Caco-2 (cell line): ENCODE measurements at regions not wholly inside any gene's neighbourhood (a gene's known extent, or its start where the extent isn't known, plus 50 kb on each side); places are given as distances from the start of the nearest gene placed in this dataset.

Source experiments
- BruUV-seq: library from RNA; stranded (reverse); fragments of 400-500 nt; replicated peaks from 2 replicates; lab custom pipeline; 2021; lab: Mats Ljungman, UMichigan
- CTCF ChIA-PET: fragments of 300-600 bp; sonication (Branson Sonifier 250); formaldehyde crosslinking; loops from one replicate; lab custom pipeline; 2022; ENCODE audit warnings: antibody characterized with exemption; lab: Charles Lee
- POLR2A ChIA-PET: fragments of 300-600 bp; sonication (Branson Sonifier 250); formaldehyde crosslinking; loops from one replicate; lab custom pipeline; 2022; ENCODE audit warnings: antibody characterized with exemption; lab: Charles Lee
- DNase-seq, 2 experiments: peaks; one replicate each; pipeline versions ENCODE4 v3.0.0 to v3.0.0-alpha.2; 2020 to 2022
- H3K27me3 ChIP-seq: replicated peaks from 2 replicates; pipeline ENCODE4 v1.6.0; 2011; ENCODE audit warnings: low read length; ENCODE audit not compliant: control insufficient read depth, insufficient read depth
- H3K36me3 ChIP-seq: 2 replicates; pipeline ENCODE4 v1.5.1; 2011; ENCODE audit warnings: low read length; ENCODE audit not compliant: control insufficient read depth, insufficient read depth
- H3K4me1 ChIP-seq: fragments of 250-450 bp; sonication (Bioruptor Pico); 2 replicates; pipeline ENCODE4 v1.5.1; 2020; ENCODE audit warnings: mild to moderate bottlenecking
- H3K4me3 ChIP-seq: 2 replicates; pipeline ENCODE4 v1.5.1; 2011; ENCODE audit warnings: low read depth, mild to moderate bottlenecking, control low read depth, low read length
- H3K9me3 ChIP-seq: fragments of 250-450 bp; sonication (Bioruptor Pico); 2 replicates; pipeline ENCODE4 v1.5.1; 2020; ENCODE audit warnings: mild to moderate bottlenecking, moderate library complexity
- H3K27ac Mint-ChIP-seq: one replicate; pipeline ENCODE4 v1.8.0; 2022; ENCODE audit warnings: mixed read lengths; ENCODE audit not compliant: unreplicated experiment
- H3K27me3 Mint-ChIP-seq: one replicate; pipeline ENCODE4 v1.8.0; 2022; ENCODE audit warnings: mixed read lengths; ENCODE audit not compliant: insufficient read depth, unreplicated experiment
- H3K36me3 Mint-ChIP-seq: one replicate; pipeline ENCODE4 v1.8.0; 2022; ENCODE audit warnings: mild to moderate bottlenecking, mixed read lengths; ENCODE audit not compliant: insufficient read depth, unreplicated experiment
- H3K4me1 Mint-ChIP-seq: one replicate; pipeline ENCODE4 v1.8.0; 2022; ENCODE audit warnings: low read depth, mixed read lengths; ENCODE audit not compliant: unreplicated experiment
- H3K4me3 Mint-ChIP-seq: one replicate; pipeline ENCODE4 v1.8.0; 2022; ENCODE audit warnings: mild to moderate bottlenecking, moderate library complexity, mixed read lengths; ENCODE audit not compliant: unreplicated experiment
- H3K9me3 Mint-ChIP-seq: one replicate; pipeline ENCODE4 v1.8.0; 2022; ENCODE audit warnings: mixed read lengths; ENCODE audit not compliant: unreplicated experiment
- CTCF ChIP-seq, 2 experiments: fragments of 200-600 bp in 1 of 2; IDR thresholded peaks; 1 replicate in 1 of 2; 2 replicates in 1 of 2; pipeline versions ENCODE4 v1.5.1 to v1.8.0; 2011 to 2022; ENCODE audit warnings: antibody characterized with exemption in 1 of 2, control low read depth in 1 of 2, inconsistent platforms in 1 of 2, low read depth in 1 of 2, low read length in 1 of 2, mild to moderate bottlenecking in 1 of 2, moderate library complexity in 1 of 2; ENCODE audit not compliant: insufficient read depth in 1 of 2, severe bottlenecking in 1 of 2, unreplicated experiment in 1 of 2
- intact Hi-C: fragments of 100-400 bp; cut with micrococcal nuclease; formaldehyde crosslinking; loops from one replicate; pipeline ENCODE4 v1.10.0; 2022; ENCODE audit not compliant: unreplicated experiment

GRCh38 chrX:42684065-42684464, 93.9 kb downstream of the PPP1R2C start:
- Histone ChIP-seq H3K9me3 (no peaks in the 10 kb centered on the region), H3K36me3 (no peaks in the 10 kb centered on the region), H3K4me3 (no peak overlapping the region), H3K27me3 (no peaks in the 10 kb centered on the region), H3K4me1 (no peaks in the 10 kb centered on the region)
- Mint-ChIP-seq H3K27me3 (no peaks in the 10 kb centered on the region), H3K4me1 (no peaks in the 10 kb centered on the region), H3K4me3 (no peak overlapping the region), H3K9me3 (no peaks in the 10 kb centered on the region), H3K36me3 (no peaks in the 10 kb centered on the region), H3K27ac (no peak overlapping the region)
- POLR2A ChIA-PET, result no interaction called here
- no peak for TF ChIP-seq CTCF (IDR thresholded peaks at IDR 0.05; ENCODE audit: insufficient read depth in 1 of 2, low read depth in 1 of 2, low read length in 1 of 2, severe bottlenecking in 1 of 2, unreplicated experiment in 1 of 2)
- intact Hi-C loops, result no loop called here
- no TSS peak for BruUV-seq
- CTCF ChIA-PET, result no interaction called here
- no peak for DNase-seq

GRCh38 chrX:42680666-42681065, 97.3 kb downstream of the PPP1R2C start:
- TF ChIP-seq CTCF (IDR thresholded peaks at IDR 0.05; ENCODE audit: insufficient read depth in 1 of 2, low read depth in 1 of 2, low read length in 1 of 2, severe bottlenecking in 1 of 2, unreplicated experiment in 1 of 2), result no peak
- Histone ChIP-seq H3K36me3 (no peaks in the 10 kb centered on the region), H3K27me3 (no peaks in the 10 kb centered on the region), H3K9me3 (no peaks in the 10 kb centered on the region), H3K4me3 (no peak overlapping the region), H3K4me1 (no peaks in the 10 kb centered on the region)
- Mint-ChIP-seq H3K4me1 (no peaks in the 10 kb centered on the region), H3K27ac (no peak overlapping the region), H3K27me3 (no peaks in the 10 kb centered on the region), H3K9me3 (no peaks in the 10 kb centered on the region), H3K36me3 (no peaks in the 10 kb centered on the region), H3K4me3 (no peak overlapping the region)
- no TSS peak for BruUV-seq
- intact Hi-C loops, result loop anchor here (2.0 kb wide), 1 partner anchor 878 kb away; no protein-coding TSS in a partner anchor
- POLR2A ChIA-PET, result no interaction called here
- no peak for DNase-seq
- CTCF ChIA-PET, result no interaction called here

GRCh38 chrX:42678133-42678532, 99.8 kb downstream of the PPP1R2C start:
- no peaks in the 10 kb centered on the region for H3K9me3 Mint-ChIP-seq
- POLR2A ChIA-PET, result interaction anchor here (0.7 kb wide), 1 partner anchor 44 kb away, joined by 4 read pairs; no protein-coding TSS in a partner anchor
- BruUV-seq, result no TSS peak
- H3K27me3 ChIP-seq, result no peaks in the 10 kb centered on the region
- no peaks in the 10 kb centered on the region for H3K36me3 ChIP-seq
- H3K4me3 Mint-ChIP-seq, result no peak overlapping the region
- H3K4me3 ChIP-seq, result no peak overlapping the region
- no peaks in the 10 kb centered on the region for H3K36me3 Mint-ChIP-seq
- no peak for DNase-seq
- no peaks in the 10 kb centered on the region for H3K4me1 Mint-ChIP-seq
- intact Hi-C loops, result no loop called here
- no peaks in the 10 kb centered on the region for H3K4me1 ChIP-seq
- H3K27ac Mint-ChIP-seq, result no peak overlapping the region
- CTCF ChIA-PET, result no interaction called here
- TF ChIP-seq CTCF (IDR thresholded peaks at IDR 0.05; ENCODE audit: insufficient read depth in 1 of 2, low read depth in 1 of 2, low read length in 1 of 2, severe bottlenecking in 1 of 2, unreplicated experiment in 1 of 2), result no peak
- H3K9me3 ChIP-seq, result no peaks in the 10 kb centered on the region
- H3K27me3 Mint-ChIP-seq, result no peaks in the 10 kb centered on the region
